MM.1S (cell line): ENCODE measurements at regions not wholly inside any gene's neighbourhood (a gene's known extent, or its start where the extent isn't known, plus 50 kb on each side); places are given as distances from the start of the nearest gene placed in this dataset.

Experiments
- EZH2 ChIP-seq: fragments of 300-600 bp; sonication (generic); optimal IDR thresholded peaks from 2 replicates; pipeline ENCODE3; 2017; ENCODE audit warnings: low read depth, mild to moderate bottlenecking, antibody characterized with exemption, low read length, mixed read lengths
- EZH2phosphoT487 ChIP-seq: fragments of 300-600 bp; sonication (generic); IDR thresholded peaks from 2 replicates; pipeline ENCODE4 v1.6.1; 2018; ENCODE audit warnings: antibody characterized with exemption, low read length
- TF ChIP-seq, protein P1 (sequence below): fragments of 300-600 bp; sonication (generic); IDR thresholded peaks from 2 replicates; pipeline ENCODE4 v1.5.1; 2016; ENCODE audit warnings: antibody characterized with exemption, low read length, mixed read lengths

DNA sequence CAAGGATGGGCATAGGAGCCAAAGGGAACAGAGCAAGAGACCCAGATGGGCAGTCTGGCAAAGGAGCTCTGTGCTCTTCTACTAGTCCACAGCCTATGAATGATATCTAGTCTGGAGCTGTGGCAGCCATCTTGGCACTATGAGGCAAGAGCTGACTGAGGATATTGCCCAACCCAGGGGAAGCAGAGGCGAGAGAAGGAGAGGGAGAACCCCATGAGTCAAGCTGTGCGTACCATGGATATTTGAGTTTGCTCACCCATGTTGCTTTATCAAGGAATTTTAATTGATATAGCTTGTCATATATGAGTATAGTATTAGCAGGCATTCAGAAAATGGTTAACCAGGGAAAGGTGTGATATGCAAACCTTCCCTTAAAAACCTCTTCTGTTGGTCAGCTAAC is 420.9 kb downstream of the PRDM2 start:
- TF ChIP-seq, protein P1, sequence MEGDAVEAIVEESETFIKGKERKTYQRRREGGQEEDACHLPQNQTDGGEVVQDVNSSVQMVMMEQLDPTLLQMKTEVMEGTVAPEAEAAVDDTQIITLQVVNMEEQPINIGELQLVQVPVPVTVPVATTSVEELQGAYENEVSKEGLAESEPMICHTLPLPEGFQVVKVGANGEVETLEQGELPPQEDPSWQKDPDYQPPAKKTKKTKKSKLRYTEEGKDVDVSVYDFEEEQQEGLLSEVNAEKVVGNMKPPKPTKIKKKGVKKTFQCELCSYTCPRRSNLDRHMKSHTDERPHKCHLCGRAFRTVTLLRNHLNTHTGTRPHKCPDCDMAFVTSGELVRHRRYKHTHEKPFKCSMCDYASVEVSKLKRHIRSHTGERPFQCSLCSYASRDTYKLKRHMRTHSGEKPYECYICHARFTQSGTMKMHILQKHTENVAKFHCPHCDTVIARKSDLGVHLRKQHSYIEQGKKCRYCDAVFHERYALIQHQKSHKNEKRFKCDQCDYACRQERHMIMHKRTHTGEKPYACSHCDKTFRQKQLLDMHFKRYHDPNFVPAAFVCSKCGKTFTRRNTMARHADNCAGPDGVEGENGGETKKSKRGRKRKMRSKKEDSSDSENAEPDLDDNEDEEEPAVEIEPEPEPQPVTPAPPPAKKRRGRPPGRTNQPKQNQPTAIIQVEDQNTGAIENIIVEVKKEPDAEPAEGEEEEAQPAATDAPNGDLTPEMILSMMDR: no peak
- TF ChIP-seq EZH2phosphoT487 (no peak), EZH2 (no peak)
